ENCODE measurements at regions not wholly inside any gene's neighbourhood (a gene's known extent, or its start where the extent isn't known, plus 50 kb on each side); places are given as distances from the start of the nearest gene placed in this dataset.
"Not testable (repeated sequence)": the region's sequence is repeated elsewhere in the genome, so short reads cannot be mapped to it uniquely, and the experiment has no call there.

DNA sequence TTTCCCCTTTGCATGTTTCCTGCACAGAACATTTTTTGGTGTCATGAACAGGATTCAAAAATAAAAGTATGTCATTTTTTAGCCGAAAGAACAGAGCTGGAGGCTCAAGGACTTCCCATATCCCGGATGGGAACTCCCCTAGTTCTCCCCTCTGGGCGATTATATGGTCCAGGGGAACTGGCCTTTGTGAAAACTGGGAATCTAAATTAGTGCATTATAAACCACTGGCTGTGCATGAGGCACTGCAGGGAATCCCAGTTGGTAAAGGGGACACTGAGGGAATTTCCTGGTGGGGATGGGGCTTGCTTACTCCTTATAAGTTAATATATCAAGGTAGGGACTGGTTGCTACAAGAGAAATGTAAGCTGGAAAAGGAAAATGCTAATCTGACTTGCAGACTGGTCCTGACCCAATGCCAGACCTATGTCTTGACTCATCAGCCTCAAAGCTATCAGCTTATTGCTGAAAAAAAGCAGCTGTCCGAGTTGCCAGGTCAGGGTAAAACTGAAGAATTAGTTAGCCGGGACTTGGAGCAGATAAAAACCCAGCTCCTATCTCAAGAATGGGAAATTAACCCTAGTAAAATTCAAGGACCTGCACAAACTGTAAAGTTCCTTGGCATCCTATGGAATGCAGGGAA, 122.6 kb downstream of the FCRL5 start:
- Histone ChIP-seq H2AFZ (ENCODE audit: low read length) (no peak overlapping the region), H3K36me3 (ENCODE audit: insufficient read depth, low read length) (no peaks in the 10 kb centered on the region), H3K4me3 (ENCODE audit: low read length, poor library complexity, severe bottlenecking) (no peak overlapping the region), H3K4me1 (ENCODE audit: insufficient read depth, low read length, poor library complexity, severe bottlenecking) (no peaks in the 10 kb centered on the region), H3K79me2 (ENCODE audit: insufficient read depth, low read length) (no peaks in the 10 kb centered on the region), H3F3A (ENCODE audit: low read depth) (no peaks in the 10 kb centered on the region), H3K4me2 (ENCODE audit: low read depth, low read length, poor library complexity, severe bottlenecking) (no peak overlapping the region), H3K9me2 (replicated peaks; ENCODE audit: low read depth, low read length) (no peaks in the 10 kb centered on the region), H3K27me3 (ENCODE audit: insufficient read depth, low read length, poor library complexity, severe bottlenecking) (no peaks in the 10 kb centered on the region), H3K9ac (ENCODE audit: low read depth, low read length, poor library complexity, severe bottlenecking) (no peak overlapping the region), H3K9me3 (ENCODE audit: insufficient read depth, low read depth, low read length) (no peaks in the 10 kb centered on the region), H4K20me1 (ENCODE audit: insufficient read depth, low read length, poor library complexity, severe bottlenecking) (no peaks in the 10 kb centered on the region)
- TF ChIP-seq EZH2phosphoT487 (IDR thresholded peaks at IDR 0.05; ENCODE audit: borderline replicate concordance), result no peak
- TF ChIP-seq, protein P1, sequence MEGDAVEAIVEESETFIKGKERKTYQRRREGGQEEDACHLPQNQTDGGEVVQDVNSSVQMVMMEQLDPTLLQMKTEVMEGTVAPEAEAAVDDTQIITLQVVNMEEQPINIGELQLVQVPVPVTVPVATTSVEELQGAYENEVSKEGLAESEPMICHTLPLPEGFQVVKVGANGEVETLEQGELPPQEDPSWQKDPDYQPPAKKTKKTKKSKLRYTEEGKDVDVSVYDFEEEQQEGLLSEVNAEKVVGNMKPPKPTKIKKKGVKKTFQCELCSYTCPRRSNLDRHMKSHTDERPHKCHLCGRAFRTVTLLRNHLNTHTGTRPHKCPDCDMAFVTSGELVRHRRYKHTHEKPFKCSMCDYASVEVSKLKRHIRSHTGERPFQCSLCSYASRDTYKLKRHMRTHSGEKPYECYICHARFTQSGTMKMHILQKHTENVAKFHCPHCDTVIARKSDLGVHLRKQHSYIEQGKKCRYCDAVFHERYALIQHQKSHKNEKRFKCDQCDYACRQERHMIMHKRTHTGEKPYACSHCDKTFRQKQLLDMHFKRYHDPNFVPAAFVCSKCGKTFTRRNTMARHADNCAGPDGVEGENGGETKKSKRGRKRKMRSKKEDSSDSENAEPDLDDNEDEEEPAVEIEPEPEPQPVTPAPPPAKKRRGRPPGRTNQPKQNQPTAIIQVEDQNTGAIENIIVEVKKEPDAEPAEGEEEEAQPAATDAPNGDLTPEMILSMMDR (conservative IDR thresholded peaks at IDR 0.05; ENCODE audit: low read length), result no peak

- not testable (repeated sequence) for H2AFZ ChIP-seq (ENCODE audit: low read length); H3K9ac ChIP-seq (ENCODE audit: low read depth, low read length, poor library complexity, severe bottlenecking); H3K79me2 ChIP-seq (ENCODE audit: insufficient read depth, low read length); H3K36me3 ChIP-seq (ENCODE audit: insufficient read depth, low read length); H3K9me3 ChIP-seq (ENCODE audit: insufficient read depth, low read depth, low read length); H3F3A ChIP-seq (ENCODE audit: low read depth); H3K4me1 ChIP-seq (ENCODE audit: insufficient read depth, low read length, poor library complexity, severe bottlenecking); H3K4me2 ChIP-seq (ENCODE audit: low read depth, low read length, poor library complexity, severe bottlenecking); H4K20me1 ChIP-seq (ENCODE audit: insufficient read depth, low read length, poor library complexity, severe bottlenecking); H3K9me2 ChIP-seq (replicated peaks; ENCODE audit: low read depth, low read length); H3K4me3 ChIP-seq (ENCODE audit: low read length, poor library complexity, severe bottlenecking); H3K27me3 ChIP-seq (ENCODE audit: insufficient read depth, low read length, poor library complexity, severe bottlenecking)
Observed at GRCh38 chr1:157423764-157424163, 128.6 kb downstream of the FCRL5 start.

GRCh38 chr1:157419845-157420542, 132.3 kb downstream of the FCRL5 start:
- Histone ChIP-seq H3K27me3 (ENCODE audit: insufficient read depth, low read length, poor library complexity, severe bottlenecking) (no peaks in the 10 kb centered on the region), H2AFZ (ENCODE audit: low read length) (no peak overlapping the region), H3K9me3 (ENCODE audit: insufficient read depth, low read depth, low read length) (no peaks in the 10 kb centered on the region), H3K36me3 (ENCODE audit: insufficient read depth, low read length) (no peaks in the 10 kb centered on the region), H3K4me1 (ENCODE audit: insufficient read depth, low read length, poor library complexity, severe bottlenecking) (peaks cover 7% of the 10 kb centered on the region), H4K20me1 (ENCODE audit: insufficient read depth, low read length, poor library complexity, severe bottlenecking) (no peaks in the 10 kb centered on the region), H3K4me2 (ENCODE audit: low read depth, low read length, poor library complexity, severe bottlenecking) (no peak overlapping the region), H3F3A (ENCODE audit: low read depth) (no peaks in the 10 kb centered on the region), H3K79me2 (ENCODE audit: insufficient read depth, low read length) (no peaks in the 10 kb centered on the region), H3K9ac (ENCODE audit: low read depth, low read length, poor library complexity, severe bottlenecking) (no peak overlapping the region), H3K4me3 (ENCODE audit: low read length, poor library complexity, severe bottlenecking) (no peak overlapping the region), H3K9me2 (replicated peaks; ENCODE audit: low read depth, low read length) (no peaks in the 10 kb centered on the region)
- TF ChIP-seq EZH2phosphoT487 (IDR thresholded peaks at IDR 0.05; ENCODE audit: borderline replicate concordance), result no peak
- TF ChIP-seq, protein P1 (conservative IDR thresholded peaks at IDR 0.05; ENCODE audit: low read length), result no peak

DNA sequence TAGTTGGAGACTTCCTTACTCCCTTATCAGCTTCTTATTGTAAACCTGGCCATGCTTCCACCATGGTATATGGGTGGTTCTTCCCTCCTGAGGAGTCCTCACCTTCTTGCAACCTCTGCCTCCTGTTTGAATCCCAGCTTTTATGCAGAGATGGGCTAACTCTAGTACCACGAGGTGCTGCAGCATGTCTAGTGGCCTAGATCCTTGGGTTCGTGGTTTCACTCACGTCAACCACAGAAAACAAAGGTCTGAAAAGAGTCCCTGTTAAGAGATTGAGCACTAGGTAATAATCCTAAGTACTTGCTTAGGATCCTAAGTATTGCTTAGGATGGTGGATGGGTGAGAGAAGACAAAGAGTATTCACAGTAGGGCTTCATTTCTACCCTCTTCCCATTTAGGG, 133.7 kb downstream of the FCRL5 start:
- TF ChIP-seq, protein P1 (conservative IDR thresholded peaks at IDR 0.05; ENCODE audit: low read length), result no peak
- no peak for TF ChIP-seq EZH2phosphoT487 (IDR thresholded peaks at IDR 0.05; ENCODE audit: borderline replicate concordance)
- Histone ChIP-seq H3F3A (ENCODE audit: low read depth) (no peaks in the 10 kb centered on the region), H3K4me2 (ENCODE audit: low read depth, low read length, poor library complexity, severe bottlenecking) (no peak overlapping the region), H3K27me3 (ENCODE audit: insufficient read depth, low read length, poor library complexity, severe bottlenecking) (no peaks in the 10 kb centered on the region), H4K20me1 (ENCODE audit: insufficient read depth, low read length, poor library complexity, severe bottlenecking) (no peaks in the 10 kb centered on the region), H2AFZ (ENCODE audit: low read length) (no peak overlapping the region), H3K36me3 (ENCODE audit: insufficient read depth, low read length) (no peaks in the 10 kb centered on the region), H3K9me2 (replicated peaks; ENCODE audit: low read depth, low read length) (no peaks in the 10 kb centered on the region), H3K9me3 (ENCODE audit: insufficient read depth, low read depth, low read length) (no peaks in the 10 kb centered on the region), H3K4me3 (ENCODE audit: low read length, poor library complexity, severe bottlenecking) (no peak overlapping the region), H3K9ac (ENCODE audit: low read depth, low read length, poor library complexity, severe bottlenecking) (no peak overlapping the region), H3K4me1 (ENCODE audit: insufficient read depth, low read length, poor library complexity, severe bottlenecking) (peaks cover 7% of the 10 kb centered on the region), H3K79me2 (ENCODE audit: insufficient read depth, low read length) (no peaks in the 10 kb centered on the region)

Data from Loucy (cell line).